ENCODE measurements at regions not wholly inside any gene's neighbourhood (a gene's known extent, or its start where the extent isn't known, plus 50 kb on each side); places are given as distances from the start of the nearest gene placed in this dataset.
A peak's percentile ranks its signal among the peaks of the same experiment; 100 is the strongest.
"Not testable (repeated sequence)": the region's sequence is repeated elsewhere in the genome, so short reads cannot be mapped to it uniquely, and the experiment has no call there.

DNA sequence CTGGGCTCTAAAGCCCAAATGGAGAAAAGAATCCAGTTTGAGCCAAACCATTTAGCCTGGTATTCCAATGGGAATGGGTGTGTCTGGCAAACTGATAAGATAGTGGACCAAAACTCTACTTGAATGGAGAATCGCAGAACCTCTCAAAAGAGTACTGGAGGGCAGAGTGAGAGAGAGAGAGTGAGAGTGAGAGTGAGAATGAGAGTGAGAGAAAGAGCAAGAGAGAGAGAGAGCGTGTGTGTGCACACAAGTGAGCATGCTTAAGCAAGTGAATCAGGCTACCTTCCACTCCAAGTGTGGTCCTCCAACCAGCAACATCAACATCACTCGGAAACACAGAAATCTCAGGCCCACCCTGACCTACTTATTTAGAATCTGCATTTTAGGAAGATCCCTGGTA, 58.8 kb downstream of the UQCRFS1 start:
- DNase-seq = no peak

DNA sequence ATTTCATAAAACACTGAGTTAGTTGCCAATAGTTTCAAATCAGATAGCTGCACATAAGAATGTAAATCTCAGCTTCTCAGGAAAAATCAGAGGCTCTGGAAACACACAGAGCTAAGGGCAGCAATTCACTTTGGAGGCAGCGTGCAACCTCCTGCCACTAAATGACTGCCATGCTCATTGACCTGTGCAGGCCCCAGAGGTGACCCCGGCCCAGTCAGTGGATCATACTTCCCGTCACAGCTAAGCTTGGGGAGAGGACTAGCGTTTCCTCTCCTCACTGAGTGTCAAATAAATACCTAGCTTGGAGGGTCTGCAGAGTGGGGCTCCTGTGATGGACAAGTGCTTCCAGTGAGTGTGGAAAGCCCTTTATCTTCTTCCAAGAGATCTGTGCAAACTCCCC, 67.2 kb downstream of the UQCRFS1 start:
- no peak for DNase-seq

DNA sequence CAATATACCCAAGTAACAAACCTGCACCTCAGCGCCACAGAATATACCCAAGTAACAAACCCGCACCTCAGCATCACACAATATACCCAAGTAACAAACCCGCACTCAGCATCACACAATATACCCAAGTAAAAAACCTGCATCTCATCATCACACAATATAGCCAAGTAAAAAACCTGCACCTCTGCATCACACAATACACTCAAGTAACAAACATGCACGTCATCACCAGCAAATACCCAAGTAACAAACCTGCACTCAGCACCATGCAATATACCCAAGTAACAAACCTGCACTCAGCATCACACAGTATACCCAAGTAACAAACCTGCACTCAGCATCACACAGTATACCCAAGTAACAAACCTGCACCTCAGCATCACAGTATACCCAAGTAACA, 69.8 kb downstream of the UQCRFS1 start:
- no peak for DNase-seq

DNA sequence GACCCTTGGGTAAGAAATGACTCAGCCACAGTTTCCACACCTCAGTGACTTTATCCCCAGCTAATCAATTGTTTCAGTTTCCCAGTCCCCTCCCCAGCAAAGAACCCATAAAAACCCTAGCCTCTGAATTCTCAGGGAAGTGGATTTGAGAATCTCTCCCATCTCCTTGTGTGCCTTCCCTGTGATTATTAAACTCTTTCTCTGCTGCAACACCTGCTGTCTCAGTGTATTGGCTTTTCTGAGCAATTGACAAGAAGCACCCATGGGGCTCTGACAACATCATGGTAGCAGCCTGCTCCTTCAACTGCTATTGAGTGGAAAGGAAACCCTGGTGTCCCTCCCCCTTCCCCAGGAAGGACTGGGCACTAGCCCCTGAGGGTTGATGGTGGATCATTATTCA, 73.7 kb downstream of the UQCRFS1 start:
- DNase-seq = no peak

DNA sequence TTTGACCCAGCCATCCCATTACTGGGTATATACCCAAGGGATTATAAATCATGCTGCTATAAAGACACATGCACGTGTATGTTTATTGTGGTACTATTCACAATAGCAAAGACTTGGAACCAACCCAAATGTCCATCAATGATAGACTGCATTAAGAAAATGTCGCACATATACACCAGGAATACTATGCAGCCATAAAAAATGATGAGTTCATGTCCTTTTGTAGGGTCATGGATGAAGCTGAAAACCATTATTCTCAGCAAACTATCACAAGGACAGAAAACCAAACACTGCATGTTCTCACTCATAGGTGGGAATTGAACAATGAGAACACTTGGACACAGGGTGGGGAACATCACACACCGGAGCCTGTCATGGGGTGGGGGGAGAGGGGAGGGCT, 74.7 kb downstream of the UQCRFS1 start:
- not testable (repeated sequence) for DNase-seq

DNA sequence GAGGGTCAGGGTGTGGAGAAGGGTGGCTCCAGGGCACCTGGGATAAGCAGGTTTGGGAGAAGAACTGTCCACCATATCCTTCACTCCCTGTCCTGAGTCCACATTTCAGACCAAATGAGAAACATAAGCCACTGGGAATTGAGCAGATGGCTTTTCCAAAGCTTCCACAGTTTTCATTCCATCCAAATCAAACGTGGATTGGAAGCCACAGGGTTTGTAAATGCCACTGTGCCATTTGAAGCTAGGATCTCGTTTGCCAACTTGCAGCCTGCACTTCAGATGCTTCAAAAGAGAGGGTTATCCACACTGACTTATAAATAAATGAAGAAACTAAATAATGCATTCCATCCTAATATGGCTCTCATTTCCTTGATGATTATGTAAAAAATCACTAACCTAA, 81.5 kb downstream of the UQCRFS1 start:
- no peak for DNase-seq

DNA sequence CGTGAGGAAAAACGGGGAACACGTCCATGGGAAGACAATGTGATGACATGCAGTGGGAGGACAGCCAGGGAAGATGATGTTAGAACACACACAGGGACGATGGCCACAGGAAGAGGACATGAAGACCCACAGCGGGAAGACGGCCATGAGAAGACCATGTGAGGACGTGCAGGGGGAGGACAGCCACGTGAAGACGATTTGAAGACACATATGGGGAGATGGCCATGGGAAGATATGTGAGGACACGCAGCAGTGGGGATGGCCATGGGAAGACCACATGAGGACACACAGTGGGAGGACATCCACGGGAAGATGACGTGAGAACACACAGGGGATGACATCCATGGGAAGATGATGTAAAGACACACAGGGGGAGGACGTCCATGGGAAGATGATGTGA, 83.8 kb downstream of the UQCRFS1 start:
- DNase-seq = no peak

DNA sequence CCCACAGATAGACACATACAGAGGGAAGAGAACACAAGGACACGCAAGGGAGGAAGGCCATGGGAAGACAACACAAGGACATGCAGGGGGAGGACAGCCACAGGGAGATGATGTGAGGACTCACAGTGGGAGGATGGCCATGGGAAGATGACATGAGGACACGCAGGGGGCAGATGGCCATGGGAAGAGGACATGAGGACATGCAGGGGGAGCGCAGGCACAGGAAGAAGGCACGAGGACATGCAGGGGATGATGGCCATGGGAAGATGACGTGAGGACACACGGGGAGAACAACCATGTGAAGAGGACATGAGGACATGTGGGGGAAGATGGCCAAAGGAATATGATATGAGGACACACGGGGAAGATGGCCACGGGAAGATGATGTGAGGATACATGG, 84.7 kb downstream of the UQCRFS1 start:
- no peak for DNase-seq

DNA sequence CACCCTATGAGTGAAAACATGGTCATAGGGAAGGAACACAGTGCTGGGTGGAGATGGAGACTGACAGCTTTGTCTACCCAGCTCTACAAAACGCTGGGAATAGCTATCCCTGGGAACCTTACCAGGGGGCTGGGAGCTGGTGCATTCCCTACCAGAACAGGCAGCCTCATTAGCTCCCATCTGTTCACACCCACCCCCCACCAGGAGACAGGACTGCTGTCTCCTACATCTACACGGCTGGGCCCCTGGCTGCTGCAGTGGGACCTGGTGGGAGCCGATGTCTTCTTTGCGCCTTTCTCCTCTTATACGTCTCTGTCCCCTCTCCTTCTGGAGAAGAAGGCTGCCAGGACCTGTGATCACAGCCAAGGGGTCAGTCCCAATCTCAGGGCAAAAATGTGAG, 90.8 kb downstream of the UQCRFS1 start:
- DNase-seq = no peak

DNA sequence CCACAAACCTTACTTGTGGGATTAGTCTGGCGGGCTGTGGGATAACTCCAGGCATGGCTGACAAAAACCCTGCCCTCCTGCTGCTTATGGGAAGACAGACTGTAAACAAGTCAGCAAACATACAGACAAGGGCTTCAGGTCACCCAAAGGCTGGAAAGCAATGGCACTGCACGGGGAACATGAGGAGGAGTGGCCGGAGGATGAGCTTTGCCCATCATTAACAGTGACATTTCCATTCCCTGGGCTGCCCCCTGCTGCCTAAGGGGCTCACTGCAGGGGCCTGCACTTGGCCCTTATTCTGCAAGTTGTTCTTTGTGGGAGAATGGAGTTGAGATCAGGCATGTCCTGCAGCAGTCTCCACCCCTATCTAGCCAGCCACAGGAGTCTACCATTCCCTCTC, 91.3 kb downstream of the UQCRFS1 start:
- DNase-seq = peak in 1 of 2 experiments; percentile 9

DNA sequence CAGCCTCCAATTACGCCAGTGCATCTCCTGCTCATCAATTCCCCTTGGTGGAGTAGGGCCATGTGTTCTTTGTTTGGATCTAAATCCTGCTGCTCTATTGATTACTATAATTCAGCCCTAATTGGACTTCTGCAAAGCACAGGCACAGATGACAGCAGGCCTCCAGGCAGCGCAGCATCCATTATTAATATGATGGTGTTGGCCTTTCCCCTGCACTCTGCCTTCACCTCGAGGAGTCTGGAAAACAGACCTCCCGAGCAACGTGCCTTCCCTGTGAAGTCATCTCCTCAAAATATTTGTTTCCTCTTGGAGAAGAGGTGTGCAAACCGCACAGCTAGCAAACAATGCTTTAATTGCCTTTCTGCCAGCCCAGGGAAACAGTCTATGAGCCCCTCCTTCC, 92.5 kb downstream of the UQCRFS1 start:
- DNase-seq = no peak

DNA sequence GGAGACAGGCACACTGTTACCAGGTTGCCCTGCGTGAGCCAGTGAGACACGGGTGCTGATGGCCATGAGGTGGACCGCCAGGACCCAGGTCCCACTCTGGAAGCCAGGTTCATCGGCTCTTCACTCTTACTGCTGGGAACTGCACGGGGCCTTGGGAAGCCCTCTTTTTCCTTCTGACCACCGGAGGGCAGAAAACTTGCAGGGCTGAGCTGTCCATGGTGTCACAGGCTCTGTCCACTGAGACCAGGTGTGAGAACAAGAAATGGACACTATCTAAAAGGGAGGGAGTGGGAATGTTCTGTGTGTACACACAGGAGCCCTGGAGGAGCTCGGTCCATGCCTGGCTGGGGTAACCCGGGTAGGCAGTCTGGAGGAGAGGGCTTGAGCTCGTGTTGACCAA, 93.4 kb downstream of the UQCRFS1 start:
- DNase-seq = peak in 1 of 2 experiments; percentile 4

DNA sequence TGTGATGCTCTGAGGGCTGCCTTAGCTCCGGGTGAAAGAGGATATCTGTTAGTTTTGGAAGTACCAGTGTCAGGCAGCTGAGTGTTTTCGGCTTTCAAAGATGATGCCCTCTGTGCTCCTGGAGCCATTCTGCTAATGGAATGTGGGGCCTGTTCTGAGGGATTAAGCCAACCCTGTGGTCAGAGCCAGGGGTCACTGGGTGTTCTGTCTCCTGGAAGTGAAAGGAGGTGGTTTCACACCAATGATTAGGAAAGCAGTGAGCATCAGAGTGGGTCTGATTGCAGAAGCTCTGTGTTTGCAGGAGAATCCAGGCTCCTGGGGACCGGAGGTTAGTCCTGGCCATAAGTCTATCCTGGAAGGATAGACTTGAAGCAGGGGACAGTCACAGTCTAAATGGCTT, 94.6 kb downstream of the UQCRFS1 start:
- DNase-seq = no peak

DNA sequence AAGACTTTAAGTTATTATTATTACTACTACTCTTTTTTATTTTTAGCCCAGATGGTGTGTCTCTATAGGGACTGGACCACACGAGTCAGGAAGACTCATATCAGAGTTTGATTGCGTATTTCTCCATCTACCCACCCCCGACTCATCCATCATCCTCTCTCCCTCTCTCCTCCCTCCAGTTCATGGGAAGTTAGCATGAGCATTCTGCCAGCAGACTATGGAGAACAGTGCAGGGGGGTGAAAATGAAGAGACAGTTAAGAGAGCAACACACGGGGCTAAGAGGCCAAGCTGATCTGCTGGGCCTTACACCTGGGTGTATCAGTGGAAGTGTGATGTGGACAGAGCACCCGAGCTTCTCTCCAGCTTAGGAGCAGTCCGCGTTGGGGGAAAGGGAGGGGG, 95.0 kb downstream of the UQCRFS1 start:
- no peak for DNase-seq

DNA sequence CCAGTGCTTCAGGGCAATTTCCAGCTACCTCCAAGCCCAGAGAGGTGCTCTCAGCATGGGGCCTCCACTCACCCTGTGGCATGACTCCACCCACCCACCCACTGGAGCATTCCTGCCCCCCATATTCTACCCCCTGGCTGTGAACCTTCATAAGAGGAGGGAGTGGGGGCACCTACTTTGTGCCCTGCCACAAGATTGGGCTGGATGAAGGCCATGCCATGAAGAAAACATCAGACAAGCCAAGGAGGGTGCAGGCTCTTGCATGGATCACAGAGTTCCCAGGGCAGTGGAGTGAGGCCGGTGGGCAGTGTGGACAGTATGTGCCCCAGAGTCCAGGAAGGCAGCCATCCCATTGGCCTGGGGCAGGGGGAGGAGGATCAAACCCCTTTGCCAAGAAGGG, 97.8 kb downstream of the UQCRFS1 start:
- no peak for DNase-seq

DNA sequence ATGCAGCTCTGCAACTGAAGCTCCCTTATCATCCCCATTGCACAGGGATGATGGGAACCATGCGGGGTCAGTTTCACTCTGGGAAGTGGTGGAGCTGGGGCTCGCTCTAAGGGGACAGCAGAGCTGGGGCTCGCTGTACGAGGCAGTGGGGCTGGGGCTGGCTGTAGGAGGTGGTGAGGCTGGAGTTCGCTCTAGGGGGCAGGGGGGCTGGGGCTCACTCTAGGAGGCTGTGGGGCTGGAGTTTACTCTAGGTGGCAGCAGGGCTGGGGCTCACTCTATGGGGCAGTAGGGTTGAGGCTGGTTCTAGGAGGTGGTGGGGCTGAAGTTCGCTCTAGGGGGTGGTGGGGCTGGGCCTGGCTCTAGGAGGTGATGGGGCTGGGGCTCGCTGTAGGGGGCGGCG, 99.1 kb downstream of the UQCRFS1 start:
- DNase-seq = no peak

DNA sequence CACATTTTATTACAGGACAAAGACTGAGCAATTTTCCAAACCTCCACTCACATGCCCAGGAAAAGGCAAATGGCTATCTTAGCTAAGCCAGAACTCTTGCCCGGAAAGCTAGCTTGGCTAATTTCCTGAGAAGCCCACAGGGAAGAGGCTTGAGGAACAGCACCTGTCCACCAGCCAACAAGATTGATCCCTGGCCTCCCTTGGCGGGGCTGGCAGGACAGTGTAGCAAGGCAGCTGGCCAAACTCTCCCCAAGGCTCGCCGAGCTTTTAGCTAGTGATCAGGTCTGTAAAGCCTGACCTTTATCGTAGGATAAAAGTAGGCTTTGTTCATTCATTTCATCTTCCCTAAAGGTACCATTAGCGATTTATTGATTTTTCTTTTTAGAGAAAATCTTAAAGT, 101.4 kb downstream of the UQCRFS1 start:
- DNase-seq = no peak

DNA sequence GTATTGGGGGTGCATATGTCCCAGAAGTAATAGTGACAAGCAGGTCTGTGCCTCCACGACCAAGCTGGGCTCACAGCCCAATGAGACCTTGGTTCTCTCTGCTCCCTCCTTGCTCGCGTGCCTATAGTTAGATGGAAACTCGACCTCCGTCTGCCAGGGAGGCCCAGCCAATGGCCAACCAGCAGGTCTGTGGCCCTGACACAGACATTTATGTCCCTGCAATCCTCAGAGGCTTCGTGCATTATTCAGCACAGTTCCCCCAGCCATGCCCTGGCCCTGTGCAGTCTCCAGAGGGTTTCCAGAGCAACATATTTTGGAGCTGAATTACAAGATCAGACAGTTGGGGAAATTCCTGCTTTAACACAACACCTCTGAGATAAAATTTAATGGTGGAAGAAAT, 105.1 kb downstream of the UQCRFS1 start:
- DNase-seq = no peak

DNA sequence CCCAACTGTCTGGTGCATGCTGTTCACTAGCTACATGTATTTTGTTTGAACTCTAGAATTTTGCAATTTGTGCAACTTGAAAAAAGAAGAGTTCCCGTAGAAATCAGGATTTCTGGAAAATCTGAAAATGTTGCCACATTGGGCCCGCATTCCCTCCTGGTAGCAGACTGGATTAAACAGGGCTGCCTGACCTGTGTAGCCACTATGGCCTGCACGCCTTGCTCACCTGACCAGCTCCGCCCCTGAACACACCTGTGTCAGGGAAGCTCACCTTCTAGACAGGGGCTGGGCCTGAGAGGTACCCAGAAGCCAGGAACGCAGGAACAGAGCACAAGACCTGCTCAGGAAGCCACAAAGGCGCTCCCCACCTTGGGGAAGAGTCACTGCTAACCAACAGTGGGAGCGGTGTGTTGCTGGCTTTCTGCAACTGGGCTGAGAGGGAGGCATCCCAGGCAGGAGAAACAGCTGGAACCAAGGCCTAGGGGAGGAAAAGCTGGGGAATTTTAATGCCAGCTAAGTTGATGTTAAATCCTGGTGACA, 106.5 kb downstream of the UQCRFS1 start:
- no peak for DNase-seq

DNA sequence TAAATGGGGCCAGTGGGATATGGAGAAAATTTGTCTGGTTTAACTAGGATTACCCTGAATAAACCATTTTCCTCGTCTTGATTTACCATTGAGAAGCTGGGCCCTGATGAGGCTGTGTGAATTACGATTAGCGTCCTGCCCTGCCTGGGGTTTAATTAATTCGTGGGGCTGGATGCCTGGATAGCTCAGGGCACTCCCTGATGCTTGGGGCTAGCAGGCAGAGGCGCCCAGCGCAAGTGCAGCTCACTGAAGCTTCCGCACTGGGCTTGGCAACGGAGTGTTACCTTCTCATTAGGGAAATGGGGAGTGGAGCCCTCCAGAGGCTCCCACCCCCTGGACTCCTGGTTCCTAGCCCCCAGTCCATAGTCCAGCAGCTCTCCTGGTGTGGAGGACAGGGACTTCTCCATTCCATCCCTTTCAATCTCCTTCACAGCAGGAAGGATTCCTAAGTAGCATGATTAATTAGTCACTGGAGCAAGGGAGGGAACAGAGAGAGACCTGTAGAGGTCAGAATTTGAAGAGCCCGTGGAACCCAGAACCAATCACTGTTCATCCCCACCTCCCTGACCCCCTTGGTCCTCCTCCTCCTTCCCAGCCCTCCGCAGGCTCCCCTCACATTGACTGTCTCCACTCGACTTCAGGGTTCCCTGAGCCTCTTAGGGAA, 107.2 kb downstream of the UQCRFS1 start:
- DNase-seq = no peak

DNA sequence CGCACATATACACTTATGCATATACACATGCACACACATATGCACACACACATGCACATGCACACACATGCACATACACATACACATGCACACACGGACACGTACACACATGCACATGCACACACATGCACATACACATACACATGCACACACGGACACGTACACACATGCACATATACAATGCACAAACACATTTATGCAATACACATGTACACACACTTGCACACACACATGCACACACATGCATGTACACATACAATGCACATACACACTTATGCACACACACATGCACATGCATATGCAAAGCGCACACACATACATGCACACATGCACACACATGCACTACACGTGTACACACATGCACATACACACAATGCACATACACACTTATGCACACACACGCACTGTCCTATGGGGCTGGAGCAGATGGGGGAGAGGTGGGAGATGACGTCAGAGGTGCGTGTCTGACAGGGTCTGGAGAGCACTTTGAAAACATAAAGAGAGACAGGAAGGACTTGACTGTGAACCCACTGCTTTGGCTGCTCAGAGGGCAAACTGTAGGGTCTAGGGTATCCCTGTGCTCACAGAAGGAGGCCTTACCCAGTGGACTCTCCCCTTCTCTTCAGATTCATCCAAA, 108.2 kb downstream of the UQCRFS1 start:
- DNase-seq = no peak

DNA sequence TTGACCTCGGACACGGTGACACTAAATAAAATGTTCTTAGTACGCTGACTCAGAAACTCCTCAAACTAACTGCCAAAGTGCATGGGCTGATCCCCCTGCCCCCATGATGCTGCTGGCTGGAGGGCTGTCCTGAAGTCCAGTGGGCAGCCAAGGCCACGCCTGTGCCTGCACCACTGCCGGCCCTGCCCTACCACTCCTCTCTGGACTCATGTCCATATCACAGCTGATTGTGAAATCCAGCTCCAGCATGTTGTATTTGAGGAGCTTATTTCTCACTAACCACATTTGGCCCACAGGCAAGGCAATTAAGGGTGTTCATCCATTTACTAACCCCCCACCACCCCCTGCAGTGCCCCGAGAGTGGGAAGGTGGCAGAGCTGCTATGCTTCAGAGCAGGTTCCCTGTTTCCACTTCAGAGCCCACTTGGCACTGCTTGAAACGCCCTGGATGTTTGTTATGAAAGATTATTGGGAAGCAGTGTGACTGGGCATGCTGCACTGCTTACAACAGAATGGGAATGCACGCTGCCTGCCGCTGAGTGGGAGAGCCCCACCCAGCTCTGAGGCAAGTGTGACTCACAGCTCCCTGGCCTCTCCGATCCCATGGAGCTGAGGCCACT, 114.0 kb downstream of the UQCRFS1 start:
- no peak for DNase-seq

DNA sequence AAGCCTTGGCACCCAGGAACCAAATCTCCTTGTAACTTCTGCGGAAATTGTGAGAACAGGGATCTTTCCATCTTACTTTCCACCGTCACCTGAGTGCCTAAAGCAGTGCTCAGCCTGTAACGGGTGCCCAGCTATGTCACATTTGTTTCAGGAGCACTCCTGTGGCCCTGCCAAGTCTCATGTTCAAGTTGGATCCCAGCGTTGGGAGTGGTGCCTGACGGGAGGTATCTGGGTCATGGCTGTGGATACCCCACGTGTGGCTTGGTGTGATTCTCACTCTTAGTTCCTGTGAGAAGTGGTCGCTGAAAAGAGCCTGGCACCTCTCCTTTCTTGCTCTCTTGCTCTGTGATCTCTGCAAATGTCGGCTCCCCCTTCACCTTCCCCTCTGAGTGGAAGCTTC, 114.9 kb downstream of the UQCRFS1 start:
- no peak for DNase-seq

DNA sequence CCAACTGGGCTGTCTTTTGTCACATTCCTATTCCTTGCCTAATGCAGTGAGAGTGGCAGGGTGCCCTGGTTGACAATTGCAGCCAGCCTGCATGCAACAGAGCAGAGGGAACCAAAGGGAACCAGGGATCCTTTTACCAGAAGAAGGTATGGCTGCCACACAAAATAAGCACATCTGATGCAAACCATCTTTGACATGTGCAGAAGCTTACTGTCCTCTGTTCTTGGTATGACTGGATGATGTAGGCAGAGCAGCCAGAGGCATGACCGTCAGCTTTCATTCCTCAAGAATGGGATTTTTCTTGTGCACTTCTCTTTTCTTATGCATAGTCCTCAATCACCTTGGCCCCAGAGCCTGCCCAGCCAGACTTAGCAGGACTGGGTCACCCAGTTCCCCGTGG, 116.1 kb downstream of the UQCRFS1 start:
- no peak for DNase-seq

DNA sequence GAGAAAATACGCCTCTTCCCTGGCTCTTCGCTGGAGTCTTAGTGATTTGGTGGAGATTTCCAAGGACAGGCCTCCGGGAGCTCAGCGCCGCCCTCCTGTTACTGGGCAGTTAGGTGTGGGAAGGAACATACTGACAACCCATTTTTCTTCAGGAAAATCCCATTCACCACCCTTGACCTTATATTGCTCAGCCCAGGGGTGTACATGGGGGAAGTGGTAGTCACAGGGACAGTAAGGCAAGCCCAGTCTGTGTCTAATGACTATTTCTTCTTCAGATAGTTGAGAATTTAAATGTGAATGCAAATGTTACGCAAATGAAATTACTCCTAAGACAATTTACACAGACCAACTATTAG, 119.4 kb downstream of the UQCRFS1 start:
- DNase-seq = no peak

All from AML-193 (cell line).